ENCODE measurements at regions not wholly inside any gene's neighbourhood (a gene's known extent, or its start where the extent isn't known, plus 50 kb on each side); places are given as distances from the start of the nearest gene placed in this dataset.

GRCh38 chr3:72282918-72283317 is 498.0 kb upstream of the PROK2 start:
- TF ChIP-seq CTCF (IDR thresholded peaks at IDR 0.05), result no peak
- no peak for TF ChIP-seq POLR2A (IDR thresholded peaks at IDR 0.05)

Measured in testis (tissue), 2 donors.